Left lung (tissue), 4 donors: ENCODE measurements at regions not wholly inside any gene's neighbourhood (a gene's known extent, or its start where the extent isn't known, plus 50 kb on each side); places are given as distances from the start of the nearest gene placed in this dataset.
"Not testable (repeated sequence)": the region's sequence is repeated elsewhere in the genome, so short reads cannot be mapped to it uniquely, and the experiment has no call there.

Source experiments
- ATAC-seq: fragments of 200-7000 bp; cut with Tn5 transposase; one replicate; pipeline ENCODE4 v1.9.1; 2020; ENCODE audit warnings: moderate library complexity
- DNase-seq, 4 donors: peaks; one replicate each; pipeline ENCODE4 v3.0.0-alpha.2; 2013 to 2020
- H3K27ac ChIP-seq, 2 donors: fragments of 200-600 bp; sonication (generic) in 1 of 2; one replicate each; pipeline versions ENCODE4 v1.5.0 to v1.8.0; 2020 to 2021
- H3K27me3 ChIP-seq, 2 donors: fragments of 200-600 bp; sonication (generic) in 1 of 2; one replicate each; pipeline versions ENCODE4 v1.5.0 to v1.8.0; 2020 to 2021
- H3K36me3 ChIP-seq, 2 donors: fragments of 200-600 bp; sonication (generic) in 1 of 2; one replicate each; pipeline versions ENCODE4 v1.5.0 to v1.8.0; 2020 to 2021
- H3K4me1 ChIP-seq, 2 donors: fragments of 200-600 bp; one replicate each; pipeline ENCODE4 v1.8.0; 2021
- H3K4me3 ChIP-seq, 2 donors: fragments of 200-600 bp; sonication (generic) in 1 of 2; one replicate each; pipeline versions ENCODE4 v1.5.0 to v1.8.0; 2020 to 2021; ENCODE audit warnings: mild to moderate bottlenecking in 1 of 2
- H3K9me3 ChIP-seq, 2 donors: fragments of 200-600 bp; sonication (generic) in 1 of 2; one replicate each; pipeline versions ENCODE4 v1.5.0 to v1.8.0; 2020 to 2021
- CTCF ChIP-seq, 2 donors: fragments of 200-600 bp; sonication (generic) in 1 of 2; IDR thresholded peaks; one replicate each; pipeline versions ENCODE4 v1.5.0 to v1.8.0; 2021; ENCODE audit warnings: antibody characterized with exemption in 2 of 2
- intact Hi-C, 2 donors: fragments of 100-400 bp; cut with DNase I; formaldehyde crosslinking; loops; one replicate each; pipeline versions ENCODE4 v1.11.2 to v1.14.2; 2022
- donor health status: DM: no; HTN: yes; CAD: no.
- donor health status: DM: no; HTN: no; CAD: no.

- H3K4me1 ChIP-seq, result peaks cover 0 to 10% of the 10 kb centered on the region in 2 donors
- DNase-seq (peak in 1 of 4 donors; percentile 54), ATAC-seq (peak; percentile 96)
- no peak for TF ChIP-seq CTCF (IDR thresholded peaks at IDR 0.05)
- no peaks in the 10 kb centered on the region for H3K36me3 ChIP-seq
- no peak overlapping the region for H3K4me3 ChIP-seq
- H3K27ac ChIP-seq, result peak overlapping the region; percentile 59 to 80
- intact Hi-C loops, result no loop called here
- no peaks in the 10 kb centered on the region for H3K9me3 ChIP-seq
- H3K27me3 ChIP-seq, result no peaks in the 10 kb centered on the region
Measured at GRCh38 chr13:79936368-79937136, 404.4 kb downstream of the SPRY2 start.

GRCh38 chr13:79935121-79935520 is 405.8 kb downstream of the SPRY2 start:
- no peak overlapping the region for H3K27ac ChIP-seq
- no peak for TF ChIP-seq CTCF (IDR thresholded peaks at IDR 0.05)
- H3K4me1 ChIP-seq, result peaks cover 0 to 10% of the 10 kb centered on the region in 2 donors
- DNase-seq (no peak), ATAC-seq (no peak)
- no peak overlapping the region for H3K4me3 ChIP-seq
- no peaks in the 10 kb centered on the region for H3K9me3 ChIP-seq
- intact Hi-C loops, result no loop called here
- no peaks in the 10 kb centered on the region for H3K36me3 ChIP-seq
- no peaks in the 10 kb centered on the region for H3K27me3 ChIP-seq

DNA sequence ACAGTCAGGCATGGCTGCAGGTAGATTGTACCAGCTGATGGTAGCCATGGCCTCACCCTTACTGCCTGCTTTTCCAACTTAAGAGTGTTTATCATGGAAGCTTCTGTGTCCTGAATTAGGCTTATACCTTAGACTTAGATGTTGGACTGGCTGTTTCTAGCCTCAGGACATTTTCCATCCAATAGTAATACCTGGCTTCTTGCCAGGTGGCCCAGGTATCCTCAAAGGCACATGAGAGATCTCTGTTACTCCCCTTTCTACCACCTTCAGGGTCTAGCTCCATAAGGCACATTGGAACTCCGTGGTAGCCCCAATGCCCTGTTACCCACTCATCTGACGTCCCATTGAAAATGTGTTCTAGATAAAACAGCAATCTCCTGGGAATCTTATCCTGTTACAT is 407.5 kb downstream of the SPRY2 start:
- Histone ChIP-seq H3K9me3 (no peaks in the 10 kb centered on the region), H3K4me3 (no peak overlapping the region), H3K27ac (no peak overlapping the region), H3K36me3 (no peaks in the 10 kb centered on the region), H3K4me1 (peaks cover 0 to 10% of the 10 kb centered on the region in 2 donors), H3K27me3 (no peaks in the 10 kb centered on the region)
- TF ChIP-seq CTCF (IDR thresholded peaks at IDR 0.05), result no peak
- DNase-seq (no peak), ATAC-seq (no peak)
- intact Hi-C loops, result no loop called here

DNA sequence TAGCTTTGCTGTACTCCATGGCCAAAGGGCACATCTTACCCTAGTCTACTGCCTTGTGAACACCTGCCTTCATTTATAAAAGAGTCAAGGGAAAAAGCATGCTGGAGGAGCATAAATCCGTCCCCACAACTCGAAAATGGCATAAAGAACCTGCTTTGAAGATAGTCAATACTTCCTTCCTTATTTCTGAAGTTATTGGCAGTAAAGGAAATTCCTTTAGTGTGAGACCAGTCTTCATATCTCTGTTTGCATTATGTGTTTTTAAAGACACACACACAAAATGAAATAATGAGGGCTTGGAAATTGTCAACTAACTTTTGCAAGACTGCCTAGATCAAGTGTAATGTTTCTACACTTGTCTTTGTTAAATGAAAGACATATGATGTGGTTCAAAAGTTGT is 408.4 kb downstream of the SPRY2 start:
- H3K4me3 ChIP-seq, result no peak overlapping the region
- no peak for TF ChIP-seq CTCF (IDR thresholded peaks at IDR 0.05)
- DNase-seq, result no peak
- no peak for ATAC-seq
- H3K36me3 ChIP-seq, result no peaks in the 10 kb centered on the region
- no peak overlapping the region for H3K27ac ChIP-seq
- intact Hi-C loops, result no loop called here
- no peaks in the 10 kb centered on the region for H3K9me3 ChIP-seq
- no peaks in the 10 kb centered on the region for H3K27me3 ChIP-seq
- peaks cover 0 to 10% of the 10 kb centered on the region in 2 donors for H3K4me1 ChIP-seq

- DNase-seq, H3K27ac ChIP-seq, H3K27me3 ChIP-seq, H3K4me3 ChIP-seq, H3K4me1 ChIP-seq, intact Hi-C loops, H3K36me3 ChIP-seq, ATAC-seq: not testable (repeated sequence)
- H3K9me3 ChIP-seq, result peaks cover 0 to 25% of the 10 kb centered on the region in 2 donors
Measured at GRCh38 chr13:79923973-79924556, 416.9 kb downstream of the SPRY2 start.
